DND-41 (cell line): ENCODE measurements at regions not wholly inside any gene's neighbourhood (a gene's known extent, or its start where the extent isn't known, plus 50 kb on each side); places are given as distances from the start of the nearest gene placed in this dataset.

Source experiments
- EZH2 ChIP-seq: IDR thresholded peaks from 3 replicates; pipeline ENCODE4 v1.6.1; 2012; ENCODE audit warnings: borderline replicate concordance, low read depth, mild to moderate bottlenecking, moderate library complexity, low read length, inconsistent platforms; ENCODE audit not compliant: severe bottlenecking
- TF ChIP-seq, protein P1 (sequence below): IDR thresholded peaks from 2 replicates; pipeline ENCODE4 v1.5.1; 2012; ENCODE audit warnings: borderline replicate concordance, low read length, moderate library complexity, mild to moderate bottlenecking; ENCODE audit not compliant: poor library complexity, severe bottlenecking; ENCODE audit errors: extremely low read depth

DNA sequence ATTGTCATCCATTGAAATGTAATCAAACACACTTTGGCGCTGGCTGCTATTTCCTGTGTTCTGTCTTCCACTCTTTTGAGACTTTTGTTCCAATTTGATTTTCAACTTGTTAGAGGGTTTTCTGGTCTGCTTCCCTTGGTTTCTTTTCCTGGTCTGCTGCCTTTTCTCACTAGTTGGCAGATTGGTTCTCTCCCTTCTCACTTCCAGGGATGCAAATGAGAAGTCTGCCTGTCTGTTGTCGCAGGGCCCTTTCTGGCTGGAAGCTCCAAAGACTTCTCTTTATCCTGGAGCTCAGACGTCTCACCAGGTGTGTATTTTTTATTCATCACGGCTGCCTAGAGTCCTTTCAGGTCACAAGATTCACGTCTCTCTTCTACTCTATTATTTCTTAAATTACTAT is 84.0 kb downstream of the RPS6KA4 start:
- TF ChIP-seq, protein P1, sequence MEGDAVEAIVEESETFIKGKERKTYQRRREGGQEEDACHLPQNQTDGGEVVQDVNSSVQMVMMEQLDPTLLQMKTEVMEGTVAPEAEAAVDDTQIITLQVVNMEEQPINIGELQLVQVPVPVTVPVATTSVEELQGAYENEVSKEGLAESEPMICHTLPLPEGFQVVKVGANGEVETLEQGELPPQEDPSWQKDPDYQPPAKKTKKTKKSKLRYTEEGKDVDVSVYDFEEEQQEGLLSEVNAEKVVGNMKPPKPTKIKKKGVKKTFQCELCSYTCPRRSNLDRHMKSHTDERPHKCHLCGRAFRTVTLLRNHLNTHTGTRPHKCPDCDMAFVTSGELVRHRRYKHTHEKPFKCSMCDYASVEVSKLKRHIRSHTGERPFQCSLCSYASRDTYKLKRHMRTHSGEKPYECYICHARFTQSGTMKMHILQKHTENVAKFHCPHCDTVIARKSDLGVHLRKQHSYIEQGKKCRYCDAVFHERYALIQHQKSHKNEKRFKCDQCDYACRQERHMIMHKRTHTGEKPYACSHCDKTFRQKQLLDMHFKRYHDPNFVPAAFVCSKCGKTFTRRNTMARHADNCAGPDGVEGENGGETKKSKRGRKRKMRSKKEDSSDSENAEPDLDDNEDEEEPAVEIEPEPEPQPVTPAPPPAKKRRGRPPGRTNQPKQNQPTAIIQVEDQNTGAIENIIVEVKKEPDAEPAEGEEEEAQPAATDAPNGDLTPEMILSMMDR: no peak
- no peak for TF ChIP-seq EZH2
